Effector CD4-positive, alpha-beta T cell (primary cell): ENCODE measurements at regions not wholly inside any gene's neighbourhood (a gene's known extent, or its start where the extent isn't known, plus 50 kb on each side); places are given as distances from the start of the nearest gene placed in this dataset.
"Not testable (repeated sequence)": the region's sequence is repeated elsewhere in the genome, so short reads cannot be mapped to it uniquely, and the experiment has no call there.

Source experiments
- DNase-seq: peaks from one replicate; pipeline ENCODE4 v3.0.0-alpha.2; 2020

DNA sequence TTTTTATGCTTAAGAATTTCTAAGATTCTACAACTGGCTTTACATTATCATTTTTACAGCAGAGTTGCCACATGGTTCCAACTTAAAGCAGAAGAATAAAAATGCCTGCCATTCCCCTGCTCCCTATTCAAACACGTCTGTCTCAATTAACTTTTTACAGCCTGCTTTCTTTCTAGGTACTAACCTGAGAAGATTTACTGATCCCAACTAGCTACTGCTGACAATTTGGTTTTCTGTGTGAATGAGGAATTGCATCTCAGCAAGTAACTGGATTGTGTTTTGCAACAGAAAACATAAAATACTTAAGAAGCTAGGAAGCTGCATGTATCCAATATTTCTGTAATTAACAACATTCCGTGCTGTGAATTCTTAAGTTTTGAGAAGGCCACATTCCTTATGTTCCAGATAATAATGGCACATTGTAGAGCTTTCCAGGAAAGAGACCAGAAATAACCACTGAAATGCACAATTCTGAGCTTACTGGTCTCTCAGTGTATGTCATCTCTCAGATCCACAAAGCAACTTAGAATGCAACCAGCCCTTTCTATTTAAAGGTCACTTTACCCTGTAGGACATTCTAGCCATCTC lies 306.8 kb upstream of the NMUR2 start:
- no peak for DNase-seq

DNA sequence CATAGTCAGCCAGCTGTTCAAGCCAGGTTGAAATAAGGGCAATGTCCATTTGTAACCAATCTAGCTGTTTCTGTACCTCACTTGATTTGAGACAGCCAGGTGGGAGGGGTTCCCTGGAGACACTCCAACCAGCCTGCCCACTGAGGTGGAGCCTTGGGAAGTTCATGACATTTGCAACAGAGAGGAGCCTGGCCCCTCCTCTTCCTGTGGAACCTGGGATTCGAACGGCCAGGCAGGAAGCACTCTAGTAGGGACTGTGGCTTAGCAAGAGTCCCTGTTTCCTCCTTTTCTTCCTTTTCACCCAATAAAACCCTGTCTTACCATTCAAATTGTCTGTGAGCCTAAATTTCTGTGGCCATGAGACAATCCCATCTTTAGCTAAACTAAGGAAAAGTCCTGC lies 312.3 kb upstream of the NMUR2 start:
- no peak for DNase-seq

DNA sequence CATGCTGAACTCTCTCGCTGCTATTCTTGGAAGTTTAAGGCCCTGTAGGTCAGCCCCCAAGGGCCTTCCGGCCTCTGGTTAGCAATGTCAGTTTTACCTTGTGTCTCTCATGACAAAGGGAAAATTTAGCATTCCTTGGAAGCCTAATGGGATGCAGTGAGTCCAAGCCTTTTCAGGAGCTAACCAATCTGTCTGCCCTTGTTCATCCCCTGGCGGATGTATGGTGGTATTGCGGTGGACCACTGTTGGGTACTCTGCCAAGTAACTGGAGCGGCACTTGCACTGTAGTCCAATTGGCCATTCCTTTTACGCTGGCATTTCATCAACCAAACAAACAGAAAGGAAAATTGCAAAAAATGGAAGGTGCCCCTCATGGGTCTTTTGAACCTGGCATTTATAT lies 318.4 kb upstream of the NMUR2 start:
- no peak for DNase-seq

DNA sequence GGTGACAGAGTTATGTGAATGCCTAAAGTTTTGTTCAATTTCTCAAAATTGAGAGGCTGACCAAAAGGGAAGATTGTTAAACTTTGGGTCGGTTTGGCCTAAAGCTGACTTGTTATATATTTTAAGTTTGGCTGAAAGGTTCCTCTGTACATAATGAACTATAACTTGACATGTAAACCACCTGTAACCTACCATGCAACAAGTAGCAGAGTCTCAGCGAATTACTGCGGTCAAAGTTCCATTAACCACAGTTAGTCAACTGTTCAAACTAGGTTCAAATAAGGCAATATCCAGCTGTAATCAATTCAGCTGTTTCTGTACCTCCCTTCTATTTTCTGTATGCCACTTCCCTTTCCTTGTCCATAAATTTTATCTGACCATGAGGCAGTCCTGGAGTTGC lies 325.1 kb upstream of the NMUR2 start:
- no peak for DNase-seq

DNA sequence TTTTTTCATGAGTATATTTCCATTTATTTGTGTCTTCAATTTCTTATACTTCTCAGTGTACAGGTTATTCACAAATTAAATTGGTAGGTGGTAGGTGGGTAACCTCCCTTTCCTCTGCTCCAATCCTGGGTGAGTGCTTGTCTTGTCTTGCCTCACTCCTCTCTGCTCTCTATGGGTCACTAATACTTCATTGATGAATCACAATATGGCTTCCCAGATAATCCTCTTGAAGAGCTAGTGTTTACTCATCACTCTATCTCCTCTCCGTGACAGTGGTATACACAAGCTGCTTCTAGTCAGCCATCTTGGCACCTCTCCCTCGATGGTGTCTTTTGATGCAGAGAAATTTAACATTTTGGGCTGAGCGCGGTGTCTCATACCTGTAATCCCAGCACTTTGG lies 331.8 kb upstream of the NMUR2 start:
- no peak for DNase-seq

DNA sequence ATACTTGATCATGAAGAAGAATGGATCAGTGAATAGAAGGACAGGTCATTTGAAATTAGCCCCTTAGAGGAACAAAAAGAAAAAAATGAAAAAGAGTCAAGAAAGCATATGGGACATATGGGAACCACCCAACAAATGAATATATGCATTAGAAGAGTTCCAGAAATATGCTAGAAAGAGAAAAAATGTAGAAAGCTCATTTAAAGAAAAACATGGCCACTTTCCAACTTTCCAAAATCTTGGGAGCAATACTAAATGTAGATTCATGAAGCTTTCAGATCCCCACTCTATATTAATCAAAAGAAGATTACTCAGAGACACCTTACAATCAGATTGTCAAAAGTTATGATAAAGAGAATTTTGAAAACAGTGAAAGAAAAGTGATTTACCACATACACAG lies 334.8 kb upstream of the NMUR2 start:
- no peak for DNase-seq

DNA sequence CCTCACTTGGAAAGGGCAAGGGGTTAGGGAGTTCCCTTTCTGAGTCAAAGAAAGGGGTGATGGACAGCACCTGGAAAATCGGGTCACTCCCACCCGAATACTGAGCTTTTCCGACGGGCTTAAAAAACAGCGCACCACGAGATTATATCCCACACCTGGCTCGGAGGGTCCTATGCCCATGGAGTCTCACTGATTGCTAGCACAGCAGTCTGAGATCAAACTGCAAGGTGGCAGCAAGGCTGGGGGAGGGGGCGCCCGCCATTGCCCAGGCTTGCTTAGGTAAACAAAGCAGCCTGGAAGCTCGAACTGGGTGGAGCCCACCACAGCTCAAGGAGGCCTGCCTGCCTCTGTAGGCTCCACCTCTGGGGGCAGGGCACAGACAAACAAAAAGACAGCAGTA lies 336.0 kb upstream of the NMUR2 start:
- DNase-seq = not testable (repeated sequence)

DNA sequence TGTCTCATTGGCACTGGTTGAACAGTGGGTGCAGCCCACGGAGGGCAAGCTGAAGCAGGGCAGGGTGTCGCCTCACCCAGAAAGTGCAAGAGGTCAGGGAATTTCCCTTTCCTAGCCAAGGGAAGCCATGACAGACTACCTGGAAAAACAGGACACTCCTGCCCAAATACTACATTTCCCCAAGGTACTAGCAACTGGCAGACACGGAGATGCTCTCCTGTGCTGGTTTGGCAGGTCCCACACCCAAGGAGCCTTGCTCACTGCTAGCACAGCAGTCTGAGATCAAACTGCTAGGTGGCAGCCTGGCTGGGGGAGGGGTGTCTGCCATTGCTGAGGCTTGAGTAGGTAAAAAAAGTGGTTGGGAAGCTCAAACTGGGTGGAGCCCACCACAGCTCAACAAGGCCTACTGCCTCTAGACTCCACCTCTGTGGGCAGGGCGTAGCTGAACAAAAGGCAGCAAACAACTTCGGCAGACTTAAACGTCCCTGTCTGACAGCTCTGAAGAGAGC lies 382.7 kb upstream of the NMUR2 start:
- not testable (repeated sequence) for DNase-seq

DNA sequence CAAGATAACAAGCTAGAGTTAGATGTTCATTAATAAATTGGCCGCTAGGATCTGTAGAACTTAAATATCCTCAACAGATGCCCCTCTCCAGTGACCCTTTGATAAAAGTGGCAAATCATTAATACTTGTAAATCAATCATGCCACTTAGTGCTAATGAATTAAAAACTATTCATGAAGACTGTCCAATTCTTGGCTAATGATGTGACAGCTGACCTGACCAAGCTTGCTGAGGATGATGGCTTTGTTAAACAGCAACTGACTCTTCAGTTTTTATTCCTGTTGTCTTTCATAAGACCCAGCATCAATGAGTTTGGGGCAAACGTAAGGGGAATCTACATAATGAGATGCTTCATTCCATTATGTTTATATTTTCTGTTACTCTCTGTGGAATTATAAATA lies 396.8 kb upstream of the NMUR2 start:
- DNase-seq = no peak

DNA sequence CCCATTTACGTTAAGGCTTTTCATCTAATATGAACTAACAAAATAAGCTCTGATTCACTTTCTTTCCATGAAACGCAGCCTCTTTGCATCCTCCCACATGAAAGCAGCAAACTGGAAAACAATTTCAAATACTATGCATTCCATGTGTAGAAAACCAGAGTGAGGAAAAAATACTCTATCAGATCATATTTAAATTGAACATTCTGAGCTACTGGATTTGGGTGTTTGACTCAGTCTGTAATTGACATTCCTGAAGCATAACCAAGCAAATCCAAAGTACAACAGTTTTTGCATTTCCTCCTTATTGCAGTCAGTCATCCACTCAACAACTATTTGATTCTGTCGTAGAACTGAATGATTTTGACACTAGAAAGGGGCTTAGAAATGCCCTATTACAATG lies 399.1 kb upstream of the NMUR2 start:
- DNase-seq = no peak

DNA sequence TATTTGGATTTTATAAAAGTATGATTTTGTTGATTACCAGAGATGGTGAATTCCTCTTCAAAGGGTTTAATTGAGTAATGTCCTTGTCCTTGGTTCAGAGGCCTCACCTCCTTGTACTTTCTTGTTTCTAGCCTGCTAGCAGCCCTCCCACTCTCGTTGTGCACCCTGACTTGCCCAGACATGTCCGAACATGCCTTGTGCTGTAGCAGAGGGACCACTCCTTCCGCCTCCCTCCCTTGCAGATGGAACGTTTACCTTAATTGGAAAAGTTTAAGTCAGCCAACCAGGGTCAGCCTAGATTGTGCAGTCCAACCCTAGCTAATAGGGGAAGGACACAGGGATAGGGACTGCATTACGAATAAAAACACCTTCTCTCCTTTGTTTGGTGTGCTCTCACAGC lies 406.9 kb upstream of the NMUR2 start:
- no peak for DNase-seq

DNA sequence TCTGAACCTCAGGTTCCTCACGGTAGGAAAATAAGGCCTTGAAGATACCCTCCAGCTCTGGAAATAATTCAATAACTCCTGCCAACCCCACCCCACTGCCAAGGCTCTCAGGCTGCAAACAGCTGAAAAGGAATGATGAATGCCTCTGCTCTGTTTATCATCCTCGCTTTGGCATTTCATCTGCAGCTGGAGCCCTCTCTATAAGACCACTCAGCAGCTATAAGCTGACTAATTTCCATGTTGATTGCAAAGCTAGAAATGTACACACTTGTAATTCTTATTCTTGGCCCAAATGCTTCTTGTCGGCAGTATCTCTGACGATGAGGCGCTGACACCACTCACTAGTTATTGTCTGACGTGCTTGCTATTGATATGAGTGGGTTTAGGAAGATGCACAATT lies 408.4 kb upstream of the NMUR2 start:
- DNase-seq = no peak

DNA sequence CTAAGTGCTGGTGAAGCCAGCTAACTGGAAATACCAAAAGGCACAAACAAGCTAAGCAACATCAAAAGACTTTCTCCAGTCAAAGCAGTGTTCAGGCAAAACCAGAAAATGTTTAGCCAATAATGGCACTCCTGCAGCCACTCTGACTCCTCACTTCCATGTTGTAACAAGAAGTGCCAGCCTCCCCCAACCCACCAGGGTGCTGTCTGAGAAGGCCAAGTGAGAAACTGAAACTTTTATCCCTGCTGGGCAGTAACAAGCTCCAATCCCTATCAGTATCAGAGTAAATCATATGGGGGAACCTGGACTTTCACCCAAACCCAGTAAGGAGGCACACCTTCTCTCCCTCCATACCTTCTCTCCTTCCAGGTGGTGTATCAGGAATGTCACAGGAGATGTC lies 414.8 kb upstream of the NMUR2 start:
- DNase-seq = no peak

DNA sequence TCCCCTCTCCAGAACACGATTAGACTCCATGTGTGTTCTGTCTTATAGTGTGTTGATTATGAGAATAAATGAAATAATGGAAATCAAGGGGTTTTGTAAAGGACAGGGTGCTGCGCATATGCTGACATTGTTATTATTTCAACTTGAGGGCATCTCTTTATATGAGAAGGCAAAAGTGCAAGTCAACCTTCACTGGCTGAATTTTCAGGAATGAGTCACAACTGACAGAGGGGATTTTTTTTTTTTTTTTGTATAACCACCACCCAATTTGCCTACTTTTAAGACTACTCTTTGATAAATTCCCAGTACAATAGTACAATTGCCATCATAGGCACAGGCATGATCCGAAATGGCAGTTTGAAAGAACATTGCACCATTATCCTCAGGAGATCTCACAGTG lies 419.2 kb upstream of the NMUR2 start:
- DNase-seq = no peak

DNA sequence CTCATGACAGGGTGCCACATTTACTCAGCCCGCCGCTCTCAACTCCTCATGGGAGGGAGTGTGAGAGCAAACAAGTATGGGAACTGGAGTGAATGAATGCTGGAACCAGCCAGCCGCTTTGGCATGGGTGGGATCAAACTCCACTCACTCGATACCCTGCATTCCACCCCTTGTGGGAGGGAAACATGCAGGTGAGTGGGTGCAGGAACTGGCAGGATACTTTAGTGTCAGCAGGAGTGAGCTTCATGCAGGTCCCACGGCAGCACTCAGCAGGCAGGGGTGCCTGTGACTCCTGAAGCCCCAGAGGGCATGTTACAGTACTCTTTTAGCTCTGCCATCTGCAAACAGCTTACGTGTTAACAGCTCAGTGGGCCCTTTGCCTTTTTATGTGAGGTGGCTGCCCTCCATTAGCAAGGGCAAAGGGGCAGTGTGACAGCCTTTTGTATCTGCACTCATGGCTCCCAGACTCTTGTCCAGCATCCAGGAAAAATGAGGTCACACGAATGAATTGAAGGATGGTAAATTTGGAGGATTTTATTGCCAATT lies 433.2 kb upstream of the NMUR2 start:
- DNase-seq = no peak

DNA sequence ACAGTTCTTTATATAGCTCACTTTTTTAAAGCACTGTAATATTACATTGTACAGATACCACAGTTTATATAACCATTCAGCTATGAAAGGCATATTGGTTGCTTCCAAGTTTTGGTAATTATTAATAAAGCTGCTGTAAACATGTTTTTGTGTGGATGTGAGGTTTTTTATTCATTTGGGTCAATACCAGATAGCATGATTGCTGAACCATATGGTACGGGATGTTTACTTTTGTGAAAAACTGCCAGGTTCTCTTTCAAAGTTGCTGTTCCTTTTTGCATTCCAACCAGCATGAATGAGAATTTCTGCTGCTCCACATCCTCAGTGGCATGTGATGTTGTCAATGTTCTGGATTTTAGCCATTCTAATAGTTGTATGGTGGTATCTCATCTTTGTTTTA lies 439.6 kb upstream of the NMUR2 start:
- DNase-seq = no peak

DNA sequence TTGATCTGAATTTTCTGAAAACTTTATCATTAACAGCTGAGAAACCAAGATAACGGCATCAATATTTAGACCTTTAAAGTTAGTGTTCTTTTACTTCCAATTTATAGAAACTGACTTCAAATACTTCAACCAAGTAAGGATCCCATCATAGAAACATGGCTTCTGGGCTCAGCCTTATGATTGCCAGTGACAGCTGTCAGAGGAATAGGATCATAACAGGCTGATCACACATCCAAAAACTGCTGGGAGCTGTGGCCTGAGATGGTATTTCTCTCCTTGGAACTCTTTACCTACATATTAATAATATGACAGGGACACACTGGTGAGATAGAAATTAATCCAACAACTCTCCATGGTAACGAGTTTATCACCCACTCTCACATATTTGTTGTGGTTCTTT lies 448.3 kb upstream of the NMUR2 start:
- DNase-seq = no peak

DNA sequence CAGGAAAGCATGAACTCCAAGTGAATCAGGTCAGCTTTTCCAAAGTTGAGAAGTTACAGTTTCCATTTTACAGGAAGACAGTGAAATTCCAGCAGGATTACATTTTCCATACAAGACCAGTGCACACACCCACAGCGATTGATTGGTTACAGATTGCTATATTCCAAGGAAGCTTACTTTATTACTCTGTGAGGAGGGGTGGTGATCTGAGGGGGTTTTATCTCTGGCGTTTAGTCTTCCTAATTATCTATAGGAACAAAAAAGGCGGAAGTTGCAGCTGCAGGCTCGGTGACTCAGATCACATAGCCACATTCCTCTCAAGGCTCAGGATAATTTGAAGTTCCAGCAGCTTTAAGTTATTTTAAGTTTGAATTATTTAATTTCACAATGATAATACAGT lies 450.4 kb upstream of the NMUR2 start:
- DNase-seq = no peak

DNA sequence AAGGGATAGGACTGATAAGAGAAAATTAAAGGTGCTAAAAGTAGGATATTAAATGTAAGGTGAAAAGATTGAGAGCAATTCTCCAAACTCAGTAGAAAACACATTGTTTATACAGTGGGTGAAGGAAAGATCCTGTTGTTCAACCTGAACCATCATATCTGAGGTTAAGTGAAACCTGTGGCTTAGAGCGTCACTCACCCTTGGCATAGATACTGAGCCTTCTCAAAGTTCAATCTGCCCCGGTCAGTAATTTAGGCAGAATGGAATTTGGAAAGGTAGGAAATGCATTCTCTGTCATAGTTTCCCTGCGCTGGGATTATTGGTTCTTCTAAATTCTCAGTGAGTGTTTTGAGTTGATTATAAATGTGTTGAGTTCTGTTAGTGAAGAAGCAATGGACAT lies 456.2 kb upstream of the NMUR2 start:
- DNase-seq = no peak

DNA sequence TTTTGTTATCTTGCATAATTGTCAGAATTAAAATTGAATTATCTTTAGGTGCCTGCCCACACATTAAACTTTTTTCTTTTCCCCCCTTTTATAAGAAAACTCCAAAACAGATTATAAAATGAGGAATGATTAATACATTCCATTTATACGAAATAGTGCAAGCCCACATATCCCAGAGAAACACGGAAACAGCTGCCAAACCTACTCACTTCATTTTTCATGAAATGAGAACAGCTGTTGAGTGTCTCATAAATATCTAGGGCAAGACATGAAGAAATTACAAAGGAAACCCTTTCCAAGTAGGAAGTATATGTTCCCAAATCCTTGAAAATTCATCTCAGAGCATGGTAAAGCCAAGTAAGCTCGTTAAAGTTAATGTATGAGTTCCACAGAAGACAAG lies 459.4 kb upstream of the NMUR2 start:
- no peak for DNase-seq

DNA sequence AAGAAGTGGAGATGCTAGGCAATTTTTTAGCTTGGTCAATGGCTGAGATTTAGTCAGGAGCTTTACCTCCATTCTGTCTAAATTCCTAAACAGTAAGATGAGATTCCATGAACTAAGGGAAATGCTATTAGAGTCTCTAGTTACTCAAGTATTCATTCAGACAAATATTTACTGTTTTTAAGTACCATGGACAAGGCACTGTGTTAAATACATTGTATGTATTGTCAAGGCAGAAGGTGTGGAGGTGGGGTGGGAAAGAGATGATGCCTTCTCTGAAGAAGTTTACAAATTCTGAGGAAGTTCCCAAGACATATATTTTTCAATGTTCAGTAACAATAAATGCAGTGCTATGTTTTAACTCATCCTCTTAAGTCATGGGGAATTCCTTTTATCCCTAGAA lies 459.9 kb upstream of the NMUR2 start:
- no peak for DNase-seq

DNA sequence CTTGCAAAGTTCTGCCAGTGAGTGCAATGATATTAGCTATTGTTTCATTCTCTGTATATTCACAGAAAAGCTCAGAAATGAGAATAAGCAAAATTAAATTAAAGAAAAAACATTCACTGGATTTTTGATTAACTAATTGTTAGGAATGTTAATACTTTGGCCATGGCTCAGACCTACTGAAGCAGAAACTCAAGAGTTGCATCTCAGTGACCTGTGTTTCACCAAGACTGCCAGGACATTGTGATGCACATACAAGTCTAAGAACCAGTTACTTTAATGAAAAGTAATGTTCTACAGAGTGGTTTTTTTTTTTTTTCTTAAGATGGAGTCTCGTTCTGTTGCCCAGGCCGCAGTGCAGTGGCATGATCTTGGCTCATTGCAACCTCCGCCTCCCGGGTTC lies 464.9 kb upstream of the NMUR2 start:
- DNase-seq = no peak

DNA sequence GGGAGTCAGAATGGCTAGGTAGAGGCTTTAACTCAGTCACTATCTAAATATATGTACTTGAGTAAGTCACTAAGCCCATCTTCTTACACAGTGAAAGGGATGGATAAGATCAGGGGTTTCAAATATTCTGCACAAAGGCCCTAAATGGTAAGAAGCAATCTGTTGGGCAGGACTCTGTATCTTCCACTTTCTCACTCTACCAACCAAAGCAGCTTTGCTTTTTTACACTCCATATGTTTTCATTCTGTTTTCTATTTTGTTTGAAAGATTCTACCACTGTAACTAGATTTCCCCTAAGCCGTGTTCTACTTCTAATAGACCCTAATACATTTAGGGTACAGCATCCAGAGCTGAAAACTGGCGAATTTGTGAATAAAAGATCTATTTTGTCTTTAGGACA lies 477.5 kb upstream of the NMUR2 start:
- DNase-seq = no peak

DNA sequence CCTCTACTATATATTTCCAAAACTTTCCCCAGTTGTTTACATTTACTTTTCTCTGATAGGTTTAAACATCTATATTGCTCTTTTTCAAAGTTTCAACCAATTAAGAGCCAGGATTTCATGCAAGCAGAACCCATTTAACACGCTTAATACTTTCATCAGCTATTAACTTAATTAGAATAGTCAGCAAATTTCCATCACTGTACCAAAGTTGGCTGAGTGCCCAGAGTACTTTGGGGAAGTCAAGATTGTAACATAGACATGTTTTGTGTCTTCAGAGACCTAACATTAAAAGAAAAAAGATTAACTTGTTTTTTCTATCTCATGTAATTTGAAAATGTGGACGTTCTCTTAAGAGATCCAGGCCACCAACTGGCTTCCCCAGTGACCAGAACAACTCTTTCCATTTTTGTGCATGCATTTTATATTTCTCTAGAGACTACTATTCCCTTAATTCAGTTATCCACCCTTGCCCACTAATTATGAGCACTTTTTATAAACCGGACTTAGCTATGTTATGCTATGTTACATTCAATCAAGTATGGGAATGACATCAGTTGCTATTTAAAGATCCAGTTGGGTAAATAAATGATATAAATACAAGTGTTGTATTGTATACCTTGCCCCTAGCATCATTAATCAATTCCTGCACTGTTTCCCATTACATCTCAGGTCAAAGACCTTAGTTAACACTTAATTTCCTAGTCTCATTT lies 478.1 kb upstream of the NMUR2 start:
- DNase-seq = no peak

DNA sequence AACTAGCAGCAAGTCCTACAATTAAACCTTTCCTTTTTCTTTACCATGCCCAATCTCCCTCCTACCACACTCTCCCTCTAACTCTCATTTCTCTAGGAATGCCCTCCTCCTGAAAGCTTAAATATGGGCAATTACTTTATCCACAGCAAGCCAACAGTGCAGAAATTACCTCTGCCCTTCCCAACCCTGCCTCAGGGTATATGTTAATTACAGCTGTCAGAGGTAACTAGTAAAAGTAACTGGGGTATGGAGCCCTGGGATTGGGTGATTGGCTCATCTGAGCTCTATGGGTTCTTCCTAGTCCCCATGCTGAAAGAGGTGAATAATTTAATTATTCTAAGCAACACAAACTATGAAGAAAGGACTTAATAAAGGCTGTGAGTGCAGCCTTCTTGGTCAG lies 478.9 kb upstream of the NMUR2 start:
- no peak for DNase-seq
